HG02610 (cell line): ENCODE measurements at regions not wholly inside any gene's neighbourhood (a gene's known extent, or its start where the extent isn't known, plus 50 kb on each side); places are given as distances from the start of the nearest gene placed in this dataset.

Experiments used
- ATAC-seq: cut with Tn5 transposase; IDR thresholded peaks from one replicate; pipeline ENCODE4 v1.9.1; 2021; ENCODE audit warnings: mild to moderate bottlenecking, moderate library complexity; ENCODE audit not compliant: unreplicated experiment

DNA sequence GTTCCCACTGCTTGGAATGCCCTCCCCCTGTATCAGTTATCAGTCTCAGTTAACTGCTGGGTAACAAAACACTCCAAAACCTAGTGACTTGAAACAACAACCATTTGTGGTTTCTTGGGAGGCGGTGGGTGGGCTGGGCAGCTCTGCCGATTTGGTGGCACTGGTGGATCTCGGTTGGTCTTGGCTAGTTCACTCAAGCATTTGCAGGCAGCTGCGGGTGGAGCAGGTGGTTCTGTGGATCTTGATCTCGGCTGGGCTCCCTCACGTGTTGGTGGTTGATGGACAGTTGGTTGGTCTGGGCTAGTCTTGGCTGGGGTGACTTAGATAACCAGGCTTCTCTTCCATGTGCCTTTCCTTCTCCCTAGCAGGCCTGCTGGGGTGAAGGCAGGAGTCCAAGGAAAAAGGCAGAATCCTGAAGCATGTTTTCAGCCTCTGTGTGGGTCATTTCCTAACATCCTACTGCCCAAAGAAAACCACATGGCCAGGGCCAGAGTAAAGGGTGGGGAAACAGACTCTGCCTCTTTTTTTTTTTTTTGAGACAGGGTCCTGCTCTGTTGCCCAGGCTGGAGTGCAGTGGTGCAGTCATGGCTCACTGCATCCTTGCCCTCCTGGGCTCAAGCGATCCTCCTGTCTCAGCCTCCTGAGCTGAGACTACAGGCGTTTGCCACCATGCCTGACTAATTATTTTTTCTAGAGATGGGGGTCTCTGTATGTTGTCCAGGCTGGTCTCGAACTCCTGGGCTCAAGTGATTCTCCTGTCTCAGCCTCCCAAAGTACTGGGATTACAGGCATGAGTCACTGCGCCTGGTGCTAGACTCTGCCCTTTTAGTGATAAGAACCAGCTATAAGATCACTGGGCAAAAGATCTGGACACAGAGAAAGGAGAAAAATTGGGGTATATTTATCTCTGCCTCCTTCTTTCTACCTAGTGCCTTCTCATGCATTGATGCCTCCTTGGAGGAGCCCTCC lies 183.7 kb downstream of the RGS3 start:
- ATAC-seq, result no peak

DNA sequence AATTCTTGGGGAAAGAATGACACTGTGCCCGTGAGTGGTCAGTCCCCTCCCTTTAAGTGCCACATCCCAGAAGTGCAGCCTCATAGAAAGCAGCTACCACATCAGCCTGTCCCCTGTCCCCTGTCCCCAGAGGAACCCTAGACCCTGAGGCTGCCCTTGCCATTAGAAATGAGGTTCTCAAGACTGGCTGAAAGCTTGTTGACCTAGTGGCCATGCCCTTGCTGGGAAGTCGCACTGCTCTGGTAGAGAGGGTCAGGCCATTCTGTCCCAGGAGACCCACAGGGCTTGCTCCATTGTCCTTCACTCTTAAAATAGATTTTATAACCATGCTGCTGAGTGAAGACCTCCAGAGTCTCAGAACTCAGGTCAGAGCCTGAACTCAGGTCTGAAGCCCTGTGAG lies 184.5 kb downstream of the RGS3 start:
- no peak for ATAC-seq

DNA sequence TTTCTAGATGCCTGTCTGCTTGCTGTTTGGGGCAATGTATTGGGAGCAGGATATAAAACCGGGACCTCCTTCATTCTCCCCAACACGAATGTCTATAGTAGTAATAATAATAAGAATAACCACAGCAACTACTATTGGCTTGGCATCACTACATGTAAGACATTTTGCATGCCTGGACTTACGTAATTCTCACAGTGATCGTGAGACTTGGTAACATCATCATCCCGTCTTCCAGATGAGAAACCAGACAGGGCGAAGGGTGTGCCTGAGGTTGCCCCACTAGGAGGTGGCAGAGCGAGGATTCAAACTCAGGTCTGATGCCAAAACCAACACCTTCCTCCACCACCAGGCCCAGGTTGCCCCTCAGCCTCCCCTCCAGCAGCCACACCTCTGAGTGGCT lies 185.1 kb downstream of the RGS3 start:
- ATAC-seq, result no peak

DNA sequence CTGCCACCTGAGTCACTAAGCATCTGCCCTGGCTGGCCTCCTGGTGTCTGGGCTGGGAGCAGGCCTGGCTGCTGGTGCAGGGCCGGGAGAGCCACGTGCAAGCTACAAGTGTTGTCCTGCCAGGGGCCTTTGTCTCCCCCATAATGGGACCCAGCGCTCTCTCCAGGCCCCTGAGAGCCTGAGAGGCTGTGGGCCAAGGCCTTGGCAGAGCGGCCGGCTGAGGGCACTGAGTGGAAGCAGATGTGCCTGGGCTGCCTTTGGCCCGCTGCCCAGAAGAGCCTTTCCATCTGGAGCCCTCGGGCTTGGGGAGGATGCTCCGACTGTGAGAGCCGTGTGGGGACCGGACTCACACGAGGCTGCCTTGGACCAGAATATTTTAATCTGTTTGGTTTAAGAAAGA lies 185.5 kb downstream of the RGS3 start:
- ATAC-seq, result no peak

DNA sequence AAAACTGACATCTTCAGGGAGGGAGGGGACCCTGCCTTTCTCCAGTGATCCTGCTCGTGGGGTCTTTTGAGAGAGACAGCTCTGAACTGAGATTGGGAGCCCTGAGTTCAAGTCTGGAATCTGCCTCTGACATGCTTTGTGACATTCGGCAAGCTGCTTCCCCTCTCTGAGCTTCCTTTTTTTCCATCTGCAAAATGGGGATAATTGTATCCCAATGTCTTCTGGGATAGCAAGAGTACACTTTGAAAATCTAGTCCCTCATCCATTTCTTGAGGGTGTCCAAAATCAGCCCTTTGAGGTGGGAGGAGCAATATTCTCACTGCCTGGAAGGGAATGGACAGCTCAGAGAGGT lies 186.3 kb downstream of the RGS3 start:
- ATAC-seq, result no peak

DNA sequence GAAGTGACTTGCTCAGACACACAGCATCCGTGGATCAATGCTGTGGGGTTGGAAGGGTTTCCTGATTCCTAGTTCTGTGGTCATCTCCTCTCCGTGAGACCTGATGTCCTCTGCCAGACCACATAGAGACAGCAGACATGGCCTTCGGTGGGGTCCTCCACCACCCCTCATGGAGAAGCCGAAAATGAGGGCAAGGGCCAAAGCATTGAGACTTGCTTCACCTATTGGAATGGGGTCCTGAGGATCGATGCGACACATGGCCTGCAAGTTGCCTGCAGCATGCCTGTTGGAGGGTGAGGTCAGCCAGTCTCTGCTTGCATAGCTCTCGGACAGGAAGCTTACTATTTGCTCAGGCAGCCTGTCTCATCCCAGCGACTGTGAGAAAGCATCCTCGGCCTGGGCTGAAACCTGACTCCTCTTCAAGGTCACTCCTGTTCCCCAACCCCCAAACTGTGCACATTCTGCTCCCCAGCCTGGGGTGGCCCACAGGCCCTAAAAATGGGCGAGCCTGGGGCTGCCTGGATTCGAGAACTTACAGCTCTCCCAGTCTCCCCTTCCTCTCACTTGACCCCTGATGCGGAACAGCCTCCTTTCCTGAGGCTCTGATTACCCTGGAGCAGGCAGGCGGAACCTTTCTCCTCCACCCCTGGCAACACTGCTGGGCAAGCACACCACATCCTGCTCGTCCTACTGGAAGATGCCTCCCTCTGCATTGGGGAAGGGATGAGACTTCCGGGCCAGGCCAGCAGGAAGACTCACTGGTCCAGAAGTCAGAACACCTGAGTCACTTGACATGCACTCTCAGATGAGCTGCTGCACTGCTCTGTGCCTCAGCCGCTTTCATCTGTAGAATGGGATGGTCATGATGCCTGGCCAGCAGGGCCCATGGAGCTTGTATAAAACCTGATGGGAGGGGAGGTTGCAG lies 186.9 kb downstream of the RGS3 start:
- ATAC-seq, result no peak

DNA sequence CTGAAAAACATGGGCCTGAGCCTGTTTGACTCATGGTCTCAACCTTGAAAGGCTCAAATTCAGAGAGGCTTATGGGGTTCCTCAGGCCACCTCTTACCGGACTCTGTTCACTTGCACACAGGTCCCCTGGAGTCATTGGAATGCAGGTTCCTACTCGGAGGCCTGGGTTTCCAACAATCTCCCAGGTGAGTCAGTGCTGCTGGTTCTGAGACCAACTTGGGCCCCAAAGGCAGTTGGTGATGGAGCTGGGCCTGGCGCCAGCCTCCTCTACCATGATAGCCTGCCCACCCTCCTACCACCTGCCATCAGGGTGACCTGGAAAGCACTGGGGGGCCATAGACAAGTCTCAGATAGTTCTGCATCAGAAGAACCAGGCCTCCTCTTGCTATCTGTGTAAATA lies 188.4 kb downstream of the RGS3 start:
- ATAC-seq, result no peak

DNA sequence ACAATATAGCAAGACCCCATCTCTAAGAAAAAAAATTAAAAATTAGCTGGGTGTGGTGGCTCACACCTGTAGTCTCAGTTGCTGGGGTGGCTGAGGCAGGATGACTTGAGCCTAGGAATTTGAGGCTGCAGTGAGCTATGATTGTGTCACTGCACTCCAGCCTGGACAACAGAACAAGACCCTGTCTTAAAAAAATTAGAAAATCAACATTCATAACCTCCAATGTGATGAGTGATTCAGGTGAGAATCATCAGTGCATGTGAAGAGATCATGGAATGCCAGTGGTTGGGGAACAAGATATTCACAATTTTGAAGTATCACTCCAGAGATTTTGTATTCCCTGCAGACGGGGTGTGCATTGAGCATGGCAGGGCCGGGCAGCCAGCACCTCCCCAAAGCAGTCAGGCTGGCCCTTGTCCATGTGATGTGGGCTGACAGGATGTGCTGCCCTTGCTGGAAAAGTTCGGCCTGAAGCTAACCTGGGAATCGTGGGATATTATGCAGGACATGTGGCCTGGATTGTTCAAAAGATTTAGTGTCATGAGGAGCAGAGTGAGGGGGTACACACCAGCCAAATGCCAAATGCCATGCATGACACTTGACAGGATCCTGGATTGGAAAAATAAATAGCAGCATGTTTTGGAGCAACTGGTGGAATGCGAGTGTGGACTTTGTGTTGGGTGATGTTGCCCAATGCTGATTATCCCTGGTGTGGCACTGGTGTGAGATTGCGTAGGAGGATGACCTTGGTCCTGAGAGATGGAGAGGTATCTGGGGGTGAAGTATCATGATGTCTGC lies 189.0 kb downstream of the RGS3 start:
- ATAC-seq, result no peak

DNA sequence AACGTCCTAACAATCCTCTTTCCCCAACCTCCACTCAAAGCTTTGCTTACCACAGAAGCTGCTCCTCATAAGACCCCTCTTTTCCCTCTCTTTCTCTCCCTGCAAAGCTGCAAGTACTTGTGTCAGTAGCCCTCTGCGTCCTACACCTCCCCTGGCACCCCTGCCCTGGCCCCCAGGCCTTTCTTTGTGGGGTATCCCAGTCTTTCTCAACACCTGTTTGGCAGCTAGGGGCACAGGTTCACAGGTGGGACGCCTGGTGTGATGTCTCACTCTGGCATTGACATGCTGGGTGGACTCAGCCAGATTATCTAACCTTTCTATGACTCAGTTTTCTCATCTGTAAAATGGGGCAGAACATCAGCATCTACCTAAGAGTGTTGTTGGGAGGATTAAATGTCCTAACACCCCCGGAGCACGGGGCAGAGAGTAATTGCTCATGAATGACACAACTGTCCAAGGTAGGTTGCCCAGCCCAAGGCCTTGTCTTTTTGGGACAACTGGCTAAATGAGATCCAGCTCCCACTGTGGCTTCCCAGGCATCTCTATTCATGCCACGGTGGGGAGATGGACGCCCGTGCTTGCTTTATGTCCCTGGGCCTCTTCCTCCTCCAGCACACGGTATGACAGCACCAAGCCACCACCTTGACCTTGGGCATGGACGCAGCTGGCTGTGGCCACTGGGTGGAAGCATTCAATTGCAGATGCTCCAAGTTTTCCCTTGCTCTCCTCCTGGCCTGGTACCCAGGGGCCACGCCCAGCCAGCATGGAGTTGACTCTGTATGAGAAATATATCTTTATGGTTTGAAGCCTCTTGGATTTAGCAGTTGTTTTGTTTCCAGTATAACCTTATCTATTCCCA lies 190.4 kb downstream of the RGS3 start:
- ATAC-seq, result no peak

DNA sequence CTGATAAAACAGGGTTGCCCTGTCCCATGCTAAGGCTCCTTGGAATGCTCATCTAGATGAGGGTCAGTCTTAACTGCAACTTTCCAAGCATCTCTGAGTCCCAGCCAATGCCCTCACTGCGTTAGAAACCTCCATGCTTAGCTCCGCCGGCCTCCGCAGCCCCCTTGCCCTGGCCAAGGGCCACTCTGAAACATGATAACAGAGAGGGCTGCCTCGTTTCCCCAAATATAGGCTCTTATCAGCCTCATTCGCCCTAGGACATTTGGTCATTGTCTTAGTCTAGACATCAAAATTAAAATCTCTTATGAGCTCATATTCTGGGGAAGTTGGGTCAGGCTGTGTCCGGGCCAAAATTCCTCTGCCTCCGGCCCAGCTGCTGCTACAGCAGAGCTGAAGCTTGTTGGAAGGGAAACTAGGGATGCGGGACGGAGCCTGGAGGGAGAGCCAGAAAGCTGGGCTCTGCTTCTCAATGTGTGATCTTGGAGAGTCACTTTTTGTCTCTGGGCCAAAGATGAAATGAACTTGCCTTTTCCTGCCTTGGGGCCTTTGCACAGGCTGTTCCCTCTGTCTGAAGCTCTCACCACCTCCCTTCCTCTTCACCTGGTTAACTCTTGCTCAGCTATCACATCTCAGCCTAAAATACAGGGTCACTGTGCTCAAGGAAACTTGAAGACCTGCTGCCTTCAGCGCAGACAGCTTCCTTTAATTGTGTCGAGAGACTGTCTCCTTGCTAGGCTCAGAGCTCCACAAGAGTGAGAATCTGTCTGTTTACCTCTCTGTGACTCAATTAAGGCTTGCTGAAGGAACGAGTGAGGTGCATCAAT lies 191.3 kb downstream of the RGS3 start:
- no peak for ATAC-seq

DNA sequence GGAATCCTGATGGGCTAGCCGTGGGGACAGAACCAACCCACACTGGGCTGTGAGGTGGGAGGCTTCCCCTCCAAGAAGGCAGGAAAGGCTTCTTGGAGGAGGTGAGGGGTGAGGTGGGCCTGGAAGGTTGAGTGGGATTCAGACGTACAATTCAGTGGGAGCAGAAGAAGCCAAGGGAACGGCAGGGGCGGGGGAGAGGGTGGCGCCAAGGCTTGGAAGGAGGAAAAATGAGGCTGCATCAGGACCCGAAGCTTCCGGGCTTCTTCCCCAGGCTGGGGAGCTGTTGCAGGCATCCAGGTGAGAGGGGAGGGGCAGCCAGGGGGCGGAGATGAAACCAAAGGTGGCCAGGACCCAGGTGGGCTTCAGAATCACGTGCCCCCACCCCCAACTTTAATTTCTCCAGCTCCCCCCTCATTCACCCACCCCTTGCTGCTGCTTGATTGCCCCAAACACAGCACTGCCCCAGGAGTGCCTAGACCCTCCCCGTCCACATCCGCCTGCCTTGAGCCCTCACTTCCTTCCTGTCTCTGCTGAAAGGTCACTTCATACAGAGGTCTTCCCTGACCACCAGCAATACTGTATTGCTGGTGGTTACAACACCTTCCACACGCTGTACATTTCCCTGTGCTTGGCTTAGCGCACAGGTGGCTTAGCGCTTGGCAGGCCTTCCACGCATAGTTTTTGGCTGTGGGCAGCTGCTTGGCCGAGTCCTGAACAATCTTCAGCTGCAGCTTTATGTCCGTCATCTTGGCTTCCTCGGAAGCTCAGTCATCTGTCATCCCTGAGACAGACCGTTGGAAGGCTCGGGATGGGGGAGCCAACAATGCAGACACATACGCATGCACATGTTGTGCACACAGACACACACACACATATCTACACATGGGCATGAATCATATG lies 193.5 kb downstream of the RGS3 start:
- ATAC-seq, result no peak

DNA sequence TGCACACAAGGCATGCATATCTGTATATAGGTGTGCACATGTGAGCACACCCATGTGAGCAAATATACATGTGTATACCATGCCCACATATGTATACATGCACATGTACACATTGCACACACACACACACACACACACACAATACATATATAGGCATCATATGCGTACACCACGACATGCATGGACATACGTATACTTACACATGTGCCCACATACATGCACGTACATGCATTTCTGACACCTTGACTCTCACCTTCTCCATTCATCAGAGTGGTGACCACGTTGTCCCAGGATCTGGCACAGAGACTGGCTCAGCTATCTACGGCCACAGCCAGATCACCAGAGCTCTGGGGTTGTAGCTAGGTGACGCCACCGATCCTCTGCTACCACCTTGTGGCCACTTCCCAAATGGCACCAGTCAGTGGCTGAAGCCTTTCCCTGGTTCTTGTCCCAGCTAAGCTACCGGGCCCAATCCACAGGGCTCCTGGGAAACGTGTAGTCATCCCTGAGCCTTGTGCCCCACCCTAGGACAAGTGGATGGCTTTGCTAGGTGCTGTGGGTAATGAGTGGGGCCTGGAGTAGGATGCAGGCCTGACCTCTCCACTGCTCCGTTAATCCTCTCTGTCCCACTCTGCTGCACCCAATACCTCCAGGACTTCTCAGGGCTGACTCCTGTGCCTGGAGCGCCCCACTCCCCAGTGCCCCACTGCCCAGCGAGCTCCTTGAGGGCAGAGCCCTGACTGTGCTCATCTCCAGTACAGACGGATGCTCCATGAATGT lies 194.4 kb downstream of the RGS3 start:
- peak; percentile 83 for ATAC-seq

DNA sequence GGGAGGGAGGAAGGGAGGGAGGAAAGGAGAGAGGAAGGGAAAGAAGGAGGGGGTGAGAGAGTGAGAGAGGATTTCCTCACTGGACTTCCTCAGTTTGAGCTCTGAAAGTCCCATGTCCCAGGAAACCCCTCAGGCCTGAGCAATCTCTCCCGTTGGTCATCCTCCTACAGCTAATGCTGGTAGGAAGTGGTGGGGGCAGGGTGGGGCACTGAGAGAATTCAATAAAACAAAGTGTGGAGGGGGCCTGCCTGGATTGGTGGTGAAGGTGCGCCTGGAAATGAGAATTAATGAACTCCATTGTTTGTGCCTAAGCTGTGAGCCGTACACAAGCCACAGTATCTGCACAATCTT lies 195.0 kb downstream of the RGS3 start:
- no peak for ATAC-seq

DNA sequence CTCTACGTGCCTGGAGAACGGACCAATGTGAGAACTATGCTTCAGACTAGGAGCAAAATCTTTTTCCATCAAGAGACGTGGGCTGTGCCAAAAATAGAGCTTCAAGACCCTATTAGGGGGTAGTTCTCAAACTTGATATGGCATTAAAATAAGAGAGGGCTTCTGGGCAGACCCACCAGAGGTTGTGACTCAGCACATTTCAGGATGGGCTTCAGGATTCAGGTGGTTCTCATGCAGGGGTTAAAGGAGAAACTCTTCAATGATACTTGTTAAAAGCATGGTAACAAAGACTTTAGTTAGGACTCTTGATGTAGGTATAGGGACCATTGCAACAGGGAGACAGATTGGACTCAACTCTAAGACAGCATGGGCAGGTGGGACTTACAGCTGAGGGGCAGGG lies 195.5 kb downstream of the RGS3 start:
- ATAC-seq, result no peak

DNA sequence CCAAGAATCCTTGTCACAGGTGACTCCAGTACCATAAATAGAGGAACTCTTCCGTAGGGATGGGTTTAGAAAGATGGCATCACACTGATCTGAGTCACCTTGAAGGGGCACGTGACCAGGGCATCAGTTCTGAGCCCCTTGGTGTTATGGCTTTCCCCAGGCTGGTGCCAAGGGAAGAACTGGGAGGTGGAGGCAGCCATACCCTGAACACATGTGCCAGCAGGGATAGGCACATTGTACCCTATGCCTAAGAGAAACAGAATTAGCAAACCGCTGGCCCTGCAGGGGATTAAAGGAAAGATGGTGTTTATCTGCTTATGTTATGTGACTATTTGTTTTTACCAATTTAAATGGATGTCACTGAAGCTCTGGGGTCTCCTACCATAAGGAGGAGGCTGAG lies 196.2 kb downstream of the RGS3 start:
- no peak for ATAC-seq

DNA sequence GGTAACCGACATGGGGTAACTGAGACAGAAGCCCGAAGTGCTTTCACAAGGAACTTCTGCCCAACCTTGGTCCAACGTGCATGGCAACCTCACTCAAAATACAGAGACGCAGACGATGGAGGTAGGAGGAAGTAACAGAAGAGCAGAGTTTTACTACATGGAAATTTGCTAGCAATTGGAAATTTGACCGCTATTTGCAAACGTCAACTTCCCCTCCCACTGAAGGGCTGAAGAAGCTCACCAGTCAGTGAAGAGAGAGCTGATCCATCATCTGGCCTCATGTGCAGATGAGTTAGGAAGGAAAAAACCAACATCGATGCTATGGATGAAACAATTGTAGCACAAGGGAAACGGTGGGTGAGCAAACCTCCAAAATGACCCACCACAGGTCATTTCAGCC lies 196.7 kb downstream of the RGS3 start:
- no peak for ATAC-seq

DNA sequence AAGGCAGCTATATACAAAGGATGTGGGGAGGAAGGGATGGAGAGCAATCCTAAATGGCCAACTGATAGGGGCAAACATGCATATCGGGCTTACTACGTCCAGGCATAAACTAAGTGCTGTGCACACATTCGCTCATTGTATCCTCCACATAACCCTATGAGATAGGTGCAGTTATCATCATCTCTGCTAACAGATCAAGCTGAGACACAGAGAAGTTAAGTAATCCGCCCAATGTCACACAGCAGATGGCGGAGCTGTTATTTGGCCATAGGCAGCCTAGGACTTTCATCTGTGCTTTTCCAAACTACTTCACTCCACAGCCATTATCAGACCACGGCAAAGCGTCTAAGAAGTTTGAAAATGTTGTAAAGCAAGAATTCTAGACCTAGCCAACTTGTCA lies 197.5 kb downstream of the RGS3 start:
- no peak for ATAC-seq
